Adipocyte (in vitro differentiated cells): ENCODE measurements at regions not wholly inside any gene's neighbourhood (a gene's known extent, or its start where the extent isn't known, plus 50 kb on each side); places are given as distances from the start of the nearest gene placed in this dataset.
A peak's percentile ranks its signal among the peaks of the same experiment; 100 is the strongest.
"Not testable (repeated sequence)": the region's sequence is repeated elsewhere in the genome, so short reads cannot be mapped to it uniquely, and the experiment has no call there.

Experiments
- DNase-seq: peaks from one replicate; pipeline ENCODE4 v3.0.0-alpha.2; 2015; ENCODE audit warnings: low read depth
- H3K27me3 ChIP-seq: replicated peaks from 2 replicates; pipeline ENCODE4 v1.7.0; 2013; ENCODE audit warnings: mild to moderate bottlenecking, low read length, moderate library complexity; ENCODE audit not compliant: control insufficient read depth, insufficient read depth
- H3K36me3 ChIP-seq: 2 replicates; pipeline ENCODE4 v1.7.0; 2013; ENCODE audit warnings: low read length, mild to moderate bottlenecking, moderate library complexity; ENCODE audit not compliant: control insufficient read depth, insufficient read depth, severe bottlenecking
- H3K4me1 ChIP-seq: 2 replicates; pipeline ENCODE4 v1.7.0; 2013; ENCODE audit warnings: mild to moderate bottlenecking, low read length, moderate library complexity; ENCODE audit not compliant: control insufficient read depth, insufficient read depth
- H3K4me3 ChIP-seq: 2 replicates; pipeline ENCODE4 v1.7.0; 2013; ENCODE audit warnings: mild to moderate bottlenecking, low read length, moderate library complexity
- H3K9ac ChIP-seq: 2 replicates; pipeline ENCODE4 v1.7.0; 2013; ENCODE audit warnings: mild to moderate bottlenecking, low read length, moderate library complexity
- H3K9me3 ChIP-seq: 2 replicates; pipeline ENCODE4 v1.7.0; 2013; ENCODE audit warnings: mild to moderate bottlenecking, low read length, moderate library complexity; ENCODE audit not compliant: control insufficient read depth

DNA sequence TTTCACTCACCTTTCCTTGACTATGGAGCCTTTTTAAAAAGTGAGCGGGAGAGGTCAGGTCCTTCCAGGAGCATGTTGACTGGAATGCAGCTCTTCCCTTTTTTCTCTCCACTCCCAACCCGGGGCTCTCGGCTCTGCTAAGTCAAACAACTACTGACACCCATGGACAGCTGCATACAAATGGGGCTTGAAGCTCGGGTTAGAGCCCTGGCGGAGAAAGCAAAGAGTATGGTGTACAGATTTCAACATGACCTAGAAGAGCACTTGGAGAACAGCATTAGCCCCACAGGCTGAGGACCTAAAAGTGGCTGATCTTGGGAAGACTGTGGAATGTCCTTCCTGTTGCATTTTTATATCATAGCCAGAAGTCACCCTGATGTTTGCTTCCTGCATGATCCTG is 162.0 kb upstream of the STMND1 start:
- Histone ChIP-seq H3K4me1 (no peaks in the 10 kb centered on the region), H3K27me3 (no peaks in the 10 kb centered on the region), H3K4me3 (no peak overlapping the region), H3K9me3 (peaks cover 6% of the 10 kb centered on the region), H3K9ac (no peak overlapping the region), H3K36me3 (no peaks in the 10 kb centered on the region)
- no peak for DNase-seq

DNA sequence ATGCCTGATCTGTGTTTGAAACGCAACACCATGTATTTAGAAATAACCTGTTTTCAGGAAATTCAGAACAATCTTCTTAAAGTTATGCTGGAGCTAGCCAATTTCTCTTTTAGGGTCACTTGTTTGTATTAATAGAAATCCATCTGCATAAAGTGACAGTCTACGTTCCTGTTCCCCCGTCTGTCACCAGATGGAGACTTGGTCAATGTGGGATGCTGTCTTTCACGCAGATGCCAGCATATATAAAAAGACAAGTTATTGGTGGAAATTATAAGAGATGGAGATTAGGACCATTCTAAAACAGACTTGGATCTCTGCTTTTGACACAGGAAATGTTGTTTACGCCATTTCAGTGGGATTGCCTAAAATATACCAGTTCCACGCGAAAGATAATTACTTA is 162.5 kb upstream of the STMND1 start:
- H3K4me3 ChIP-seq: no peak overlapping the region
- H3K36me3 ChIP-seq: no peaks in the 10 kb centered on the region
- no peaks in the 10 kb centered on the region for H3K4me1 ChIP-seq
- peaks cover 6% of the 10 kb centered on the region for H3K9me3 ChIP-seq
- H3K27me3 ChIP-seq: no peaks in the 10 kb centered on the region
- no peak for DNase-seq
- H3K9ac ChIP-seq: no peak overlapping the region

DNA sequence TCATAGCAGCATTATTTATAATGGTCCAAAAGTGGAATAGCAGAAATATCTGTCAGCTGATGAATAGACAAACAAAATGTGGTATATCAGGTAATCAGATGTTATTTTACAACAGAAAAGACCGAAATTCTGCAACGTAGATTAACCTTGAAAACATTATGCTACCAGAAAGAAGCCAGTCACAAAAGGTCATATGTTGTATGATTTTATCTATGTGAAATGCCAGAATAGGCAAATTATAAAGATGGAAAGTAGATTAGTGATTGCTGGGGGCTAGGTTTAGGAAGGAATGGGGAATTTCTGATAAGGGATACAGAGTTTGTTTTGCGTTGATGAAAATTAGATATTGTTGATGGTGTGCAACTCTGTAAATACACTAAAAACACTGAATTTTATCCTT is 165.0 kb upstream of the STMND1 start:
- Histone ChIP-seq H3K4me1 (no peaks in the 10 kb centered on the region), H3K9me3 (peaks cover 6% of the 10 kb centered on the region), H3K36me3 (no peaks in the 10 kb centered on the region), H3K27me3 (no peaks in the 10 kb centered on the region), H3K9ac (no peak overlapping the region), H3K4me3 (no peak overlapping the region)
- DNase-seq: no peak

DNA sequence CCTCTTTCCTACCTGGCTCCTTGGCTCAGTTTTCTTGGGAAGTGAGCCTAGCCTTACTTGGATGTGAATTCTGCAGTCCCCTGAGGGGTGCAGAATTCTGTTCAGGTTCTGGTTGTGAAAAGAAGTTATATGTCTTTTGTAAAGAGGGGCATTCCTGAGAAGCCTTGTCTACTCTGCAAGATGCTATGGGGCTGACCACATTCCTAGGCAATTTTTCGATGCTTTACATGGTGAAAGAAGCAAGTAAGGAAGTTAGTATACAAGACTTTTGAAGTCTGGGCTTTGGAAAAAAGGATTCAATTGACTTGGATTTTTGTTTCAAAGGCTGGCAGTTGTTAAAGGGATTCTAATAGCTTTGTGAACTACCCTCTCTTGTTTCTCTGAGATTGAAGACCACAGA is 167.9 kb upstream of the STMND1 start:
- H3K36me3 ChIP-seq: no peaks in the 10 kb centered on the region
- peaks cover 10% of the 10 kb centered on the region for H3K4me1 ChIP-seq
- no peak overlapping the region for H3K4me3 ChIP-seq
- H3K27me3 ChIP-seq: no peaks in the 10 kb centered on the region
- H3K9me3 ChIP-seq: no peaks in the 10 kb centered on the region
- DNase-seq: no peak
- H3K9ac ChIP-seq: no peak overlapping the region

DNA sequence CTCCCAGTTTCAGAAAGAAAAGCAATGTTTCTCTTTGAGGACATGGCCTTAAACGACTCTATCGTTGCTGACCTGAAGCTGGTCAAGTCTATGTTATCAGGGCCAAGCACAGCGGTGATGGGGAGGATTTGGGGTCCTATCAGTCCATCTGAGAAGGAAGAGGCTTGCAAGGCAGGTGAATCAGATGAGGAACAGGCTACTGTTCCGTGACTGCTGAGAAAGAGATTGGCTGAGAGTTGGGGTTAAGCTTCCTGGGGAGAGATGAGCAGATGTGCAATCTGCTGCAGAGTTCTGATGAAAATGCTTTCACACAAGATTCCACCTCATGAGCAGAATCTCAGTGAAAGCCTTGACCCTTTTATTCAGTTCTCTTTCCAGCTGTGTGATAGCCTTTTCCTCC is 168.3 kb upstream of the STMND1 start:
- peaks cover 10% of the 10 kb centered on the region for H3K4me1 ChIP-seq
- H3K4me3 ChIP-seq: no peak overlapping the region
- H3K27me3 ChIP-seq: no peaks in the 10 kb centered on the region
- no peaks in the 10 kb centered on the region for H3K36me3 ChIP-seq
- no peaks in the 10 kb centered on the region for H3K9me3 ChIP-seq
- no peak for DNase-seq
- no peak overlapping the region for H3K9ac ChIP-seq

DNA sequence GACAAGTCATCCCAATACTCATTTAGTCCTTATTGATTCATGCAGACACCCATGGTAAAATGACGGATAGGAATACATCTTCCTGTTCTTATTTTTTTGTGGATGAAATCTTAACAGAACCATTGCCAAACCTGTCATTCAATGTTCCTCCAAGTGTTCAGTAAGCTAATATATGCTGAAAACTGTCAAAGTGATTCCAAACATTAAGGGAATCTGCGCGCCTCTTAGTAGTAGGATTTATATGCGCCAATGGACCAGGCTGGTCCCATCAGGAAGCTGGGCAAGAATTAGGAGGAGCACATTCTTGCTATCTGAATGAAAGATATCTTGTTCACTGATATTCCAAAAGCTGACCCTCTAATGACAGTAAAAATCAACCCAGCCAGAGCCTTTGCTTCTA is 168.9 kb upstream of the STMND1 start:
- no peak for DNase-seq
- Histone ChIP-seq H3K9ac (no peak overlapping the region), H3K4me1 (peaks cover 10% of the 10 kb centered on the region), H3K4me3 (no peak overlapping the region), H3K27me3 (no peaks in the 10 kb centered on the region), H3K36me3 (no peaks in the 10 kb centered on the region), H3K9me3 (no peaks in the 10 kb centered on the region)

DNA sequence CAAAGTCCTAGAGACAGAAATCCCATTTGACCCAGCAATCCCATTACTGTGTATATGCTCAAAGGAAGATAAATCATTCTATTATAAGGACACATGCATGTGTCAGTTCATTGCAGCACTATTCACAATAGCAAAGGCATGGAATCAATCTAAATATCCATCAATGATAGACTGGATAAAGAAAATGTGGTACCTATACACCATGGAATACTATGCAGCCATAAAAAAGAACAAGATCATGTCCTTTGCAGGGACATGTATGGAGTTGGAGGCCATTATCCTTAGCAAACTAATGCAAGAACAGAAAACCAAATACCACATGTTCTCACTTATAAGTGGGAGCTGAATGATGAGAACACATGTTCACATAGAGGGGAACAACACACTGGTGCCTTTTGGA is 169.8 kb upstream of the ATXN1 start:
- H3K4me3 ChIP-seq: not testable (repeated sequence)

DNA sequence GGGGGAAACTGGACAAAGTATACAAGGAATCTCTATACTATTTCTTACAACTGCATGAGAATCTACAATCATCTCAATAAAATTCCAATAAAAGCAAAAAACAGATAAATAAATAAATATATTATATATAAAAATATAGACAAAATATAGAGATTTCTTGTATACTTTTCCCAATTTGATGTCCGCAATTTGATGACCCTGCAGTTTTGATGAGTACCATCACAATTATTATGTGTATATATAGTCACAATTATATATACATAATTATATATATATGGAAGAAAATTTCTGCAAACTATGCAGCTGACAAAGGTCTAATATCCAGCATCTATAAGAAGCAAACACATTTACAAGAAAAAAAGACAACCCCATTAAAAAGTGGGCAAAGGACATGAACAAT is 169.2 kb upstream of the ATXN1 start:
- H3K9me3 ChIP-seq: no peaks in the 10 kb centered on the region
- H3K36me3 ChIP-seq: no peaks in the 10 kb centered on the region
- no peak overlapping the region for H3K4me3 ChIP-seq
- no peak overlapping the region for H3K9ac ChIP-seq
- H3K4me1 ChIP-seq: peaks cover 10% of the 10 kb centered on the region
- no peak for DNase-seq
- no peaks in the 10 kb centered on the region for H3K27me3 ChIP-seq

More for the DNA sequence above, 169.8 kb upstream of the ATXN1 start:
- H3K4me1 ChIP-seq, H3K9ac ChIP-seq, H3K27me3 ChIP-seq, H3K36me3 ChIP-seq, H3K9me3 ChIP-seq, DNase-seq: not testable (repeated sequence)

DNA sequence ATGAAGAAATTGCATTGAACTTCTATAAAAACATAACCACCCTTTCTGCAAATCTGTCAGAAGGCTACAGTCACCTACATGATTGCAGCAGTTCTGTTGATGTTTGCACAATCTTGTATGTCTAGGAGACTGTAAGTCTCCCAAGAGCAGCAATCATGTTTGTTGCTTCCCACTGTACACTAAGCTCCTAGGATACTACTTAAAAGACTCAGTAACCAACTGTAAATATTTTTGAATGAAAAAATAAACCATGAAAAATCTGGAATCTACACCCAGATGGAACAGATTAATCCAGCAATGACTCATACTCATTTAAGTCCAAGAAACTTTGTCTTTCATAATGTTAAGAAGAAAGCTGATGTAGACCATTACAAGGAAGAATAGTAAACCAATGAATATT is 168.5 kb upstream of the ATXN1 start:
- H3K9me3 ChIP-seq: no peaks in the 10 kb centered on the region
- H3K27me3 ChIP-seq: no peaks in the 10 kb centered on the region
- H3K36me3 ChIP-seq: no peaks in the 10 kb centered on the region
- no peak overlapping the region for H3K9ac ChIP-seq
- no peak overlapping the region for H3K4me3 ChIP-seq
- DNase-seq: peak; percentile 97
- H3K4me1 ChIP-seq: peaks cover 10% of the 10 kb centered on the region

DNA sequence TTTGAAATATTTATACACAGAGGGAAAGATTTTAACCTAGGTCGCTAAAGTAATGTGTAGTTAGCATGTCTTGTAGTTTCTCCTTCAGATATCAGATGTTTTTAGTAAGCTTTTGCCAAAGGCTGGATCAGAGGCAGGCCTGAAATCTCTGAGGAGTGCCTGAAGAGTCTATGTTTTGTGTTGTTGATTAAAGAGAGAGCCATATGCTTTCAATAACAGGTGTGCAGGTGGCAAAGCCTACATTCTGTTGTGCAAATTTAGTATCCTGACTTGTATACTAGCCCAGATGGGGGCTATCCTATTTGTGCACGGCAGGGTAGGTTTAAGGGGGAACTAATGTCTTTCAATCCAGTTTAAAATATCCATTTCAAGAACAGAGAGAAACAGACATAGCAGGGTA is 167.1 kb upstream of the ATXN1 start:
- no peak overlapping the region for H3K4me3 ChIP-seq
- H3K9ac ChIP-seq: no peak overlapping the region
- H3K27me3 ChIP-seq: no peaks in the 10 kb centered on the region
- H3K9me3 ChIP-seq: no peaks in the 10 kb centered on the region
- no peaks in the 10 kb centered on the region for H3K36me3 ChIP-seq
- peaks cover 10% of the 10 kb centered on the region for H3K4me1 ChIP-seq
- DNase-seq: no peak

DNA sequence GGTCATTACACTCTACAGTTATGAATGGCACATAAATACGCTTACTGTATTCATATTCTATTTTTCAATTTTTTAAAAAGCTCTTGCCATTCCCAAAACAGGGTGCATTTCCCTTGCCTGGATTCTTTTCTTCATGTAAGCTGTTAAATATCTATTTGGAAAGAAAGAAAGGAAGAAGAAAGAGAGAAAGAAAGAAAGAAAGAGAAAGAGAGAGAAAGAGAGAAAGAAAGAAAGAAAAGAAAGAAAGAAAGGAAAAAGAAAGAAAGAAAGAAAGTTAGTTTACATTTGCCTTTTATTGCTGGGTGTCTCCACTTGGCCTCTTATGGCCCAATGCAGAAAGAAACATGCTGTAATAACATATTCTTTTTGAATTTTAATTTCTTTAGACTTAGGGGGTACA is 165.9 kb upstream of the ATXN1 start:
- no peak overlapping the region for H3K9ac ChIP-seq
- no peaks in the 10 kb centered on the region for H3K27me3 ChIP-seq
- peaks cover 10% of the 10 kb centered on the region for H3K4me1 ChIP-seq
- no peak overlapping the region for H3K4me3 ChIP-seq
- no peak for DNase-seq
- H3K9me3 ChIP-seq: no peaks in the 10 kb centered on the region
- no peaks in the 10 kb centered on the region for H3K36me3 ChIP-seq

DNA sequence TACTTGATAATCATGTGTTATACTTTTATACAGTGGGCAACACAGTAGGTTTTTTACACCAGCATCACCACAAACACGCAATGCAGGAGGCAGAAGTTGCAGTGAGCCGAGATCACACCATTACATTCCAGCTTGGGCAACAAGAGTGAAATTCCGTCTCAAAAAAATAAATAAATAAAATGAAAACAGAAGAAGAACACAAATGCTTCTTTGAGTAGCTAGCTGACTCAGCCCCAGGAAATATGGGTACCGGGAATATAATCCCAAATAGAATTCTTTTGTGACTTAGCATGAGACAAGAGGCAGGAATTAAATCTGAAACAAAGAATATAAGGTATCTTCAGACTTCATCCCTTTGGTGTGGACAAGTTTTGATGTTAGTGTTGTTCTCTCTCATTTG is 164.2 kb upstream of the ATXN1 start:
- H3K9ac ChIP-seq: no peak overlapping the region
- peaks cover 22% of the 10 kb centered on the region for H3K4me1 ChIP-seq
- no peak overlapping the region for H3K4me3 ChIP-seq
- no peaks in the 10 kb centered on the region for H3K9me3 ChIP-seq
- no peaks in the 10 kb centered on the region for H3K27me3 ChIP-seq
- no peaks in the 10 kb centered on the region for H3K36me3 ChIP-seq
- peak; percentile 53 for DNase-seq
